ENCODE measurements at regions not wholly inside any gene's neighbourhood (a gene's known extent, or its start where the extent isn't known, plus 50 kb on each side); places are given as distances from the start of the nearest gene placed in this dataset.
"Not testable (repeated sequence)": the region's sequence is repeated elsewhere in the genome, so short reads cannot be mapped to it uniquely, and the experiment has no call there.

GRCh38 chr19:31057476-31057875, 291.8 kb downstream of the TSHZ3 start:
- H3K27ac ChIP-seq = no peak overlapping the region
- DNase-seq (ENCODE audit: low read depth, low spot score) = no peak

GRCh38 chr19:31055454-31055853, 293.8 kb downstream of the TSHZ3 start:
- no peak for DNase-seq (ENCODE audit: low read depth, low spot score)
- no peak overlapping the region for H3K27ac ChIP-seq

GRCh38 chr19:31054430-31054829, 294.8 kb downstream of the TSHZ3 start:
- no peak overlapping the region for H3K27ac ChIP-seq
- peak; percentile 27 for DNase-seq (ENCODE audit: low read depth, low spot score)

GRCh38 chr19:31049431-31049830, 299.8 kb downstream of the TSHZ3 start:
- DNase-seq (ENCODE audit: low read depth, low spot score) = no peak
- H3K27ac ChIP-seq = no peak overlapping the region

GRCh38 chr19:31046024-31046423, 303.2 kb downstream of the TSHZ3 start:
- H3K27ac ChIP-seq = no peak overlapping the region
- no peak for DNase-seq (ENCODE audit: low read depth, low spot score)

- no peak overlapping the region for H3K27ac ChIP-seq
- DNase-seq (ENCODE audit: low read depth, low spot score) = no peak
These were observed 307.8 kb downstream of the TSHZ3 start for GRCh38 chr19:31041461-31041860.

- no peak overlapping the region for H3K27ac ChIP-seq
- DNase-seq (ENCODE audit: low read depth, low spot score) = no peak
These were observed 310.1 kb downstream of the TSHZ3 start for GRCh38 chr19:31039151-31039550.

GRCh38 chr19:31037286-31037980, 311.8 kb downstream of the TSHZ3 start:
- no peak for DNase-seq (ENCODE audit: low read depth, low spot score)
- H3K27ac ChIP-seq = no peak overlapping the region

GRCh38 chr19:31031455-31031854, 317.8 kb downstream of the TSHZ3 start:
- not testable (repeated sequence) for DNase-seq (ENCODE audit: low read depth, low spot score)

GRCh38 chr19:31023038-31023437, 326.2 kb downstream of the TSHZ3 start:
- H3K27ac ChIP-seq = no peak overlapping the region
- no peak for DNase-seq (ENCODE audit: low read depth, low spot score)

More at GRCh38 chr19:31031455-31031854, 317.8 kb downstream of the TSHZ3 start:
- H3K27ac ChIP-seq = not testable (repeated sequence)

- H3K27ac ChIP-seq = no peak overlapping the region
- DNase-seq (ENCODE audit: low read depth, low spot score) = no peak
These were observed 330.3 kb downstream of the TSHZ3 start for GRCh38 chr19:31018936-31019335.

GRCh38 chr19:31015778-31016177, 333.5 kb downstream of the TSHZ3 start:
- DNase-seq (ENCODE audit: low read depth, low spot score) = no peak
- H3K27ac ChIP-seq = no peak overlapping the region

GRCh38 chr19:31014668-31015067, 334.6 kb downstream of the TSHZ3 start:
- no peak overlapping the region for H3K27ac ChIP-seq
- DNase-seq (ENCODE audit: low read depth, low spot score) = no peak

- DNase-seq (ENCODE audit: low read depth, low spot score) = no peak
- no peak overlapping the region for H3K27ac ChIP-seq
These were observed 335.7 kb downstream of the TSHZ3 start for GRCh38 chr19:31013384-31014020.

- no peak for DNase-seq (ENCODE audit: low read depth, low spot score)
- no peak overlapping the region for H3K27ac ChIP-seq
These were observed 346.6 kb downstream of the TSHZ3 start for GRCh38 chr19:31002518-31003244.

- no peak for DNase-seq (ENCODE audit: low read depth, low spot score)
- H3K27ac ChIP-seq = no peak overlapping the region
These were observed 347.2 kb downstream of the TSHZ3 start for GRCh38 chr19:31001991-31002390.

- DNase-seq (ENCODE audit: low read depth, low spot score) = no peak
- H3K27ac ChIP-seq = no peak overlapping the region
These were observed 348.3 kb downstream of the TSHZ3 start for GRCh38 chr19:31000913-31001312.

GRCh38 chr19:30999726-31000125, 349.5 kb downstream of the TSHZ3 start:
- H3K27ac ChIP-seq = no peak overlapping the region
- no peak for DNase-seq (ENCODE audit: low read depth, low spot score)

GRCh38 chr19:30997222-30997621, 352.0 kb downstream of the TSHZ3 start:
- no peak for DNase-seq (ENCODE audit: low read depth, low spot score)
- no peak overlapping the region for H3K27ac ChIP-seq

GRCh38 chr19:30978639-30979038, 370.6 kb downstream of the TSHZ3 start:
- H3K27ac ChIP-seq = no peak overlapping the region
- DNase-seq (ENCODE audit: low read depth, low spot score) = no peak

GRCh38 chr19:30969591-30969990, 379.6 kb downstream of the TSHZ3 start:
- no peak overlapping the region for H3K27ac ChIP-seq
- no peak for DNase-seq (ENCODE audit: low read depth, low spot score)

Data from epithelial cell of prostate (primary cell).